NCI-H2029 treated with DMSO at 0.1 percent for 48 hours (cell line): ENCODE measurements at regions not wholly inside any gene's neighbourhood (a gene's known extent, or its start where the extent isn't known, plus 50 kb on each side); places are given as distances from the start of the nearest gene placed in this dataset.

Experiments
- DNase-seq: peaks from one replicate; lab custom pipeline; 2025; lab: John Stamatoyannopoulos, UW

DNA sequence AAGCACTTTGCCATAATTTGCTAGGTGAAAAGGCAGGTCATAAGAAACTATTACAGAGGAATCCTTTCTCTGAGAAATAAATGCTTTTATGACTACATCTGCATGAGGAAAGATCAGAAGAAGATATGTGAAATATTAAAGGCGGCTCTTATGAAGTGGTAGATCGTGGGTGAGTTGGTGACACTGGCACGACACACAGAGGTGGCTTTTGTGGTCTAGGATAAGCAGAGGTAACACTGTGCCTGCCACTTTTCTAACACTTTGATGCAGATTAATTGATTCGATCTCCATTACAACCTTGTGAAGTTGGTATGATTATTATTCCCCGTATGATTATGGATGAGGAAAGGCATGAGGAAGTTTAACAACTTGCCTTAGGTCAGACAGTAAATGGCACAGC, 60.0 kb upstream of the ELK3 start:
- DNase-seq = no peak

DNA sequence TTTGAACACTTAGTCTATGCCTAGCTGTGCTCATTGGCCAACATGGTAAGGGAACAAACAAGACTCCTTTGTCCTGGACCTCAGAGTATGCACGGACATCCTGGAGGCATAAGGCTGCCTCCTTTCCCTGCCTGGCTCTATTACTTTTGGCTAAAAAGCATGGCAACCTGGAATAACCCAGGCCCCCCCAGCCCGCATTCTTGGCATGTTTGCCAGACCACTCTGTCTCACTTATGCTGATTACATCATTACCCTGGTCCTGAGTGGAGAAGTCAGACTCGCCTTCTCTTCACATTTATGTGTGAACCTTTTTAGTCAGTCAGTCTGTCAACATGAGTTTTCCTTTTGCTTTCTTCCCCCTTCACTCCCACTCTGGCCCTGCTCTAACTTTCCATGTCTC, 58.0 kb upstream of the ELK3 start:
- no peak for DNase-seq

DNA sequence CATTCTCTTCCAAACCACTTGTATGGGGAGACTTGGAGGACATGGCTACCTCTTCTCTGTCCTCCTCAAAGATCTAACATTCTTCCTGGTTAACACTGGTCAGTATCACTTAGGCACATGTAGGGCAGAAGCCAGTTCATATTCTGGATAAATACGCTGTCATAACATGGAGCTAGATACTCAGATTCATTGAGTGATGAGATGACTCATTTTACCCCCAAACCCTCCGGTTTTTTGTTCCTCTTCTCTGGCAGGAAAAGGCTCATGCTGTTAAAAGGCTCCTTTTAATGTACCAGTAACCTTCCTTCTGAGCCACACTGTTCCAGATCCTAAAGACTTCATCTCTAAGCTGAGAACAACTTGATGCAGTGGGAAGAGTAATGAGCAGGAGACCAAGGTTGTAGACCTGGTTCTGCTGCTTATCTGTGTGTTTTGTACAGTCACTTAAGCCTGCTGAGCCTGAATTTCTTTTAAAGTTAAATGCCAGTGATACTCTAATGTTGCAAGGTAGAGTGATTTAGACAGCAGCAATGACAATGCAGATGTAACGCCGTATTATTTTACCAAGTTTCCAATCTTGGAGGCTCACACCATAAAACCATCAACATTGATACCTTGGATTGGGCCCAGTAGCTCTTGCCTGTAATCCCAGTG, 57.3 kb upstream of the ELK3 start:
- no peak for DNase-seq

DNA sequence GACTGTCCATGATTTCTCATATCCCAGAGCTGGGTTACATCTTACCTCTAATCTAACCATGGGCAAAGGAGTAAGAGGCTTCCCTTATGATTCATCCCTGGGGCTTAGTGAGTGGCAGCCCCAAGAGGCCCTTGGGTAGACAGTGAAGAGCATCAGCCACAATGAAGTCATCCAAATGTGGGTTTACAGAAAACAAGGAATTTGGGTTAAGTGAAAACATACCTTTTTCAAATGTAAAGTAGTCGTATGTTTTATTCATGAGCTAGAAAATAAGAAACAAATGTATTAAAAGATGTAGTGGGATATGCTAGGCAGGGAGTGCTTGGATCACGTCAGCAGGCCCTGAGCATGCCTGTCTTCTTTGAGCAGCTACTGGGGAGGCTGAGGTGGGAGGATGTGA, 54.0 kb upstream of the ELK3 start:
- DNase-seq = no peak

DNA sequence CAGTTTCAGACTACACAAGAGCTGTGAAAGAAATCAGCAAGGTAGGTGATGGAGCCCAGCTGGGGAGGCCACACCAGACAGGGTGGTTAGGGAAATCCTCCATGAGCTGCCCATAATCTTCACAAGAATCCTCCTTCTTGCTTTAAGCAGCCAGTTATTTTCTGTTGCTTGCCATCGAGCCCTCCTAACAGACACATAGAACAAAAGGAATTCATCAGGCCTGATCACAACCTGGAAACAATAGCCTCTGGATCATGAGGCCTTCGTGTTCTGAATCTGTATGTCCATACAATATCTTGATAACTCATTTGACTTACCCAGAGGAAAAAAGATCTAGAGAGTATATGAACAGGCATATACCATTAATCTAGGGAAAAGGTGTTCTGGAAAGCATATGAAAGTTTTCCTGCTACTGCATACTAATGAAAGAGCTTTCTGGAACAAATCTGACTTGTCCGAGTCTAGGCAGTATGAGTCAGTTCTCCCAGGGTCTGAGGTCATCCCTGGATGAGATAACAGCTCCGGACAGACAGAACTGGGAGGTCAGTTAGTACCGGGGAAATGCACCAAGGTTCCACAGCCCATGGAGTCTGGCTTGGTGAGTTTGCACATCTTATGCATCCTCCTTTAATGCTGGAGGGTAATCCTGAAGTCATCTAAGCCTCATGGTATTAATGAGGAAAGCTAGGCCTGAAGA, 52.8 kb upstream of the ELK3 start:
- no peak for DNase-seq

DNA sequence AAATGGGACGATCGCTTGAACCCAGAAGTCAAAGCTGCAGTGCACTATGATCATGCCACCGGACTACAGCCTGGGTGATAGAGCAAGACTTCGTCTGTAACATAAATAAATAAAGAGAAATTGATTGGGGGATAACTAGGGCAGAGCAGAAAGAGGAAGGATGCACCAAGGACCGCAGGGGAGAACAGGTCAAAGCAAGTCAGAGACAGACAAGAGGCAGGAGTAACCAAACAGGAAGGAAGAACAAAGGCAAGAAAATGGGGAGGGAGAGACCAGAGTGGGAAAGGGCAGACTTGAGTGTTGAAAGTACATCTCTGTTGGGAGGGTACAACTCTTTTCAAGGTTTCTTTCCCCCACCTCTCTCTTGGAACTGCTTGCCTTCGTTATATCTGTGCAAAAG, 50.8 kb upstream of the ELK3 start:
- DNase-seq = no peak

DNA sequence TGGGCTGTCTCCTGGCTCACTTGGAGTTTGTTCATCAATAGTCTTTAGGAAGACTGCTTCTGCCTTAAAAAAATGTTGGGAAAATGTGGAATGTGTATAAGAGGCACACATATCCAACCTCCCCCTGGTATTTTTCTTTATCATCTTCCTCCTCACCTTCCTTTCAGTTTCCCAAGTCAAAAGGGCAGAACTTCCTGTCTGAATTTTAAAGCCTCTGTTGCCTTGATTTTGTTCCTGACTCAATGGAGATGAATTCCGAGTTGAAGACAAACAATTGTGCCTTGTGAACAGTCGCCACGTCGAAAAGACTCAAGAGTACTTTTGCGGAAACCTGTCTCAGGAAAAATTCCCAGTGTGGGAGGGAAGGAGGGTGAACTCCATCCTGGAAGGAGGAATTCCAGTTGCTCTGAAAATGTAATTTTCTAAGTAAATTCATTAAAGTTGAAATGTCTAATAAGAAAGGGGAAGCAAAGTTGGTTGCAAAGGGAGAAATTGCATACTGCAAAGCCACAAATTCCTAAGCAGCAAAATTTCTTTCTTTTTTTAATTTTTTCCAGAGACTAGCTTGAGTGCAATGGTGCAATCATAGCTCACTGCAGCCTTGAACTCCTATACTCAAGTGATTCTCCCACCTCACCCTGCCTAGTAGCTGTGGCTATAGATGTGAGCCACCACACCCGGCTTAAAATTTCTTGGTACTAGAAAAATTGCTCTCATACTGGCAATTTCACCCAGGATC, 50.2 kb upstream of the ELK3 start:
- DNase-seq = no peak
